ENCODE measurements at regions not wholly inside any gene's neighbourhood (a gene's known extent, or its start where the extent isn't known, plus 50 kb on each side); places are given as distances from the start of the nearest gene placed in this dataset.

DNA sequence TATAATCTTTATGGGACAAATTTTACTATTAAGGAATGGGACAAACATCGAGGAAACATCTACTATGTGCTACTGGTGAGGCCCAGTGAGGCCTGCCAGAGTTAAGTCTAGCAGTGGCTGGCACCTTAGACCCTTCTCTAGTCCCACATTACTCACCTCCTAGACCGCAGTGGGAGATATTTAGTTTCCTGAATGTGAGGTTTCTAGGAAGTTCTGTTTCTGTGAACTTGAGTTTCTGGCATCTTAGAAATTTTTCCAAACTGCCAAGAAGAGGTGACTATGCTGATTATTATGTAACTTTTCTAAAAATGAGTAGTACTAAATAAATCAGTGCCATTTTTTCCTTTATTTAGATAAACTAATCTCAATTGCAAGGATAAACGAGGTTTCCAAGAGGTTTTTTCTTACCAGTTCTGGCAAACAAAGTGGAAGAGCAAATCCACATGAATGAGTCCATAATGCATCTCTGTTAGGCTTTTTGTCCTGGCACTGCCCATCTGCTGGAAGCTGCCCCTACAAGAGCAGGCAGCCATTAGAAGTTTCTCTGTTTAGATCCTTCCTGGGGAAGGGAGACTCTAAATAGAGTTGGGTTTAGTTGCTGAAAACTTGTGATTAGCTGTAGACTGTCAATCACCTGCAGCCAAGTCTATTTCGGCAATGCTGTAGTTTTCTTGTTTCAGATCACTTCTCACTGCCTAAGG, 348.7 kb downstream of the MAN2A1 start:
- no peak for DNase-seq

DNA sequence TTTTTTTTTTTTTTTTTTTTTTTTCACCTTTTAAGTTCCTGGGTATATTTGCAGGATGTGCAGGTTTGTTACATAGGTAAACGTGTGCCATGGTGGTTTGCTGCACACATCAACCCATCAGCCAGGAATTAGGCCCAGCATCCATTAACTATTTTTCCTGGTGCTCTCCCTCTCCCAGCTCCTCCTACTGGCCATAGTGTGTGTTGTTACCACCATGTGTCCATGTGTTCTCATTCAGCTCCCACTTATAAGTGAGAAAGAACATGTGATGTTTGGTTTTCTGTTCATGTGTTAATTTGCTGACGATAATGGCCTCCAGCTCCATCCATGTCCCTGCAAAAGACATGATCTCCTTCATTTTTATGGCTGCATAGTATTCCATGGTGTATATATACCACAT, 350.5 kb downstream of the MAN2A1 start:
- no peak for DNase-seq

DNA sequence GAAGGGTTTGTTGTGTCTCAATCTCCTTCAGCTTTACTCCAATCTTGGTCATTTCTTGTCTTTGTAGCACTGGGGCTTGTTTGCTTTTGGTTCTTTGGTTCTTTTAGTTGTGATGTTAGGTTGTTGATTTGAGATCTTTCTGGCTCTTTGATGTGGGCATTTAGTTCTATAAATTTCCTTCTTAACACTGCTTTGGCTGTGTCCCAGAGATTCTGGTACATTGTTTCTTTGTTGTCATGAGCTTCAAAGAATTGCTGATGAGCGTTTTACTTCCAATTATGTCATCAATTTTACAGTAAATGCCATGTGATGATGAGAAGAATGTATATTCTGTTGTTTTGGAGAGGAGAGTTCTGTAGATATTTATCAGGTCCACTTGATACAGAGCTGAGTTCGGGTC, 353.3 kb downstream of the MAN2A1 start:
- no peak for DNase-seq

GRCh38 chr5:110045158-110045557, 355.4 kb downstream of the MAN2A1 start:
- DNase-seq: no peak

DNA sequence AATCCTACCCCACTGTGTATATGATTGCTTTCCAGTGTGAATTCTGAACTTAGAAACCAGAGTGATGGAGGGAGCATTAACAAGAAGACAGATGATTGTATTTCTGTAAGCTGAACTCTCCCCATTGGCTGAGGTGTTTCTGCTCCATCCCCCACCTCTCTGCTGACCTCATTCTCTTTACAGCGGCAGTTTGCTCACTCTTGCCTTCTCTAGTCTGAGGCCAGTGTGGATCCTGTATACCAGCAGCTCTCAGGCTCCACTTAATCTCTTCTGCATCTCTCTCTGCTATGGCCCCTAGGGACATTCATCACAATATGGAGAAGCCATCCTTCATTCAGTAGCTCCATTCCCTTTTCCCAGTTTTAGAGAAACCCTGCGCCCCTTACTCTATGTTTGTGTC, 358.8 kb downstream of the MAN2A1 start:
- no peak for DNase-seq

DNA sequence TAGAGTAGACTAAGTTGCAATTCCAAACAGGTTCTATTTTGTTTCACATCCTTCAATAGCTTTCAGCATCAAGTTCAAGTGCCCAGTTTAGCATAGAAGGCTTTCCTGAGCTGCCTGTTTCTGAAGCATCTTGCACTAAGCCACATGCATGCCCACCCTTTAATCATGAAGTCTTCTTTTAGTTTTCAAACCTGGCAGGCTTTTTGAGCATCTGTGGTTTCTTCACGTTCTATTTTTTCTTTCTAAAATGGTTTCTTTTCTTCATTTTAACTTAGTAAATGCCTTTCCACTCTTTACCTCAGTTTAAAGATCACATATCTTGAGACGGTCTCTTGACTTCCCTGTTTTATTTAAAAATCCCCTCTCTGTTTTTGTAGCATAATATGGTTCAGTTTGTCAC, 360.1 kb downstream of the MAN2A1 start:
- DNase-seq: no peak

- no peak for DNase-seq
These were observed 361.1 kb downstream of the MAN2A1 start for GRCh38 chr5:110050640-110051345.

DNA sequence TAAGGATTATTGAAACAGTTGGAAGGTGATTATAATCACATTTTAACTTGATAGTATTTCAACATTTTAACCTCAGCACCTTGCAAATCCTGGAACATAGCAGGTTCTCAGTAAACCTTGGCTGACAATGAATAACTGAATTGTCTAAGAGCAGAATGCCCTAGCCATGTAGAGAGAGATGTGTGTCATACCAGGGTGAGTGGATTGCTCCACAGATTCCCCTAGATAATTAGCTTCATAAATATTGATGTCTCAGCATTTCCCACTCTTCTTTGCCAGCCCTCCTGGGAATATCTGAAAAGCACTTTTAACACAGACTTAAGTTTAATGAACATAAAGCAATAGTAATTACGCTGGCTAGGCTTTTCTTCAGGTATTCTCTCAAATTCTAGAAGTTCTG, 363.5 kb downstream of the MAN2A1 start:
- no peak for DNase-seq

GRCh38 chr5:110053824-110054223, 364.1 kb downstream of the MAN2A1 start:
- DNase-seq: no peak

- no peak for DNase-seq
These were observed 364.5 kb downstream of the MAN2A1 start for GRCh38 chr5:110054240-110054639.

- peak; percentile 30 for DNase-seq
These were observed 365.6 kb downstream of the MAN2A1 start for GRCh38 chr5:110055302-110055701.

DNA sequence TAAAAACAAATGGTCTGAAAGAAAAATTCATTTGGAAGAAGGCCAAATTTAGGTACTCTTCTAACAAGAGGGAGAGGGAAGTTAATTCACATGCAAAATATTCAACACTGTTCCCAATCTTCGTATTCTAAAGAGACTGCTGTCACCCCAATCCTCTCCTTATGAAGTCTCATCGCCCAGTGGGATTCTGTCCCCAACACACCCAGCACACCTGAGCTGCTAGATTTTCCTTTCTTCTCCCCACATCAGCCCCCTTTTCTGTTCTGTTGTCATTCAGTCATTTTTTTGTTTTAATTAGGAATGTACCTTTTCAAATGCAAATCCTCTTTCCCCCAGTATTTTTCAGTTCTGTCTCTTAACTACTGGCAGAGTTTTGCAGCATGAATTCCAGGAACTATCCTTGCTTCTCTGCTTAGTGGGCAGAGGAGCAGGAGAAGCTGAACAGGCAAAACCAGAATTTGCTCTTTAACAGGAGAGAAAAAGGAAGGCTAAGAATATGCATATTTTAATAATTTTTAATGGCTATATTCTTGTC, 366.9 kb downstream of the MAN2A1 start:
- DNase-seq: no peak

GRCh38 chr5:110058175-110058574, 368.4 kb downstream of the MAN2A1 start:
- no peak for DNase-seq

DNA sequence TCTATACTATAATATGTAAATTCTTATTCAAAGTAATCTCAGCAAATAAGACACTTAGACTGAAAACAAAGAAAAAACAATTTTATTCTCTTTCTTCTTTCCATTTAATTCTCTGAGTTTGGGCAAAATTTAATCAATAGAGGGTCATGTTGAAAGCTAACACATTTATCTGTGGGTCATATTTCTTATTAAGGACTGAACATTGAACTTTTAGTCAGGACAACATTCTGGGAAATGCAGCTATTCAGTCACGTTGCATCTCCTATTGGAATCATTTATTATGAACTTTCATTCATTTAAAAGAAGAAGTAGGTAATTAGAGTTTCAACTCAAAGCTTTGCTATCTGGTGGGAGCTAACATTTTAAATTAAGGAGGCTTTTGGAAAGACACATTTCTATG, 372.5 kb downstream of the MAN2A1 start:
- no peak for DNase-seq

GRCh38 chr5:110063640-110064602, 374.2 kb downstream of the MAN2A1 start:
- DNase-seq: no peak

GRCh38 chr5:110064603-110065268, 375.0 kb downstream of the MAN2A1 start:
- no peak for DNase-seq

GRCh38 chr5:110070836-110071235, 381.1 kb downstream of the MAN2A1 start:
- no peak for DNase-seq

DNA sequence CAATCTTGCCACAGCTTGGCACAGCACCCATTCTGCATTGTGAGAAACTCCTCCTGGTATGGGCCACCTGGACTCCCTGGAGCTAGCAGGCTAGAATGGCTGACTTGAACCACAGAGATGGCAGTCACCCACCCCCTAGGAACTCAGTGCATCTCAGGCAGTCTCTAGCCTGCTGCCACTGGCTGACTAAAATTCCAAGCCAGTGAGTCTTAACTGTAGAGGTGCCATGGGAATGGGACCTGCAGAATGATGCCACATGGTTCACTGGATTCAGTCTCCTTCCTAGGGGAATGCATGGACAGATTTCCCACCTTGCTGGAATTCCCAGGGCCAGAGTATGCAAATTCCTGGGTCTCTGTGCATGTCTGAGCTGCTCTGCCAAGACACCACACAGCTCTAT, 382.9 kb downstream of the MAN2A1 start:
- no peak for DNase-seq

GRCh38 chr5:110073534-110073933, 383.8 kb downstream of the MAN2A1 start:
- no peak for DNase-seq

DNA sequence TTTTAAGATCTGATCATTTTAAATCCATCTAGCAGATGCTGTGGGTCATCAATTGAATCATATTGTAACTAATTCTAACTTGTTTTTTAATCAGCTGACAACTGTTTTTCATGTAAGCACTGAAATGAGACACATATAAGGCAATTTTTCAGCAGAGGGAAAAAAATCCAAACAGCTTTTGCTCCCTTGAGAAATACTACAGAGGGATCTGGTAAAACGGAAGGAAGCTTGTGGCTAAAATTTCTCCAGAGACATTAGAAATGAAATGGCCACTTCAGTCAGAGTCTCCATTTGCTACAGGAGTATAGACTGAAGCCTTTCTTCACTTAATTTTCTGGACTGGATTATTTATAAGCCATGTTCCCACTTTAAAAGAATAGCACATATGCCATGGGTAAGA, 385.9 kb downstream of the MAN2A1 start:
- no peak for DNase-seq

GRCh38 chr5:110077147-110077546, 387.4 kb downstream of the MAN2A1 start:
- no peak for DNase-seq

- DNase-seq: no peak
These were observed 392.5 kb downstream of the MAN2A1 start for GRCh38 chr5:110082194-110082593.

GRCh38 chr5:110082863-110083262, 393.1 kb downstream of the MAN2A1 start:
- no peak for DNase-seq

Measured in midbrain (tissue), 1 donor.